WTC11 (cell line): ENCODE measurements at regions not wholly inside any gene's neighbourhood (a gene's known extent, or its start where the extent isn't known, plus 50 kb on each side); places are given as distances from the start of the nearest gene placed in this dataset.

ENCODE experiments used
- CREM ChIP-seq: sonication (generic); formaldehyde crosslinking; IDR thresholded peaks from 2 replicates; pipeline ENCODE4 v1.8.1; 2022; ENCODE audit warnings: mild to moderate bottlenecking, missing genetic modification reagents, moderate library complexity
- FOXJ3 ChIP-seq: sonication (generic); formaldehyde crosslinking; IDR thresholded peaks from 2 replicates; pipeline ENCODE4 v1.9.0; 2021; ENCODE audit warnings: missing genetic modification reagents, mild to moderate bottlenecking, borderline replicate concordance
- FOXP4 ChIP-seq: sonication (generic); formaldehyde crosslinking; IDR thresholded peaks from 2 replicates; pipeline ENCODE4 v1.8.0; 2022; ENCODE audit warnings: mild to moderate bottlenecking, missing genetic modification reagents
- SP1 ChIP-seq: sonication (generic); formaldehyde crosslinking; conservative IDR thresholded peaks from 2 replicates; pipeline ENCODE4 v1.8.1; 2022; ENCODE audit warnings: missing genetic modification reagents
- TCF7 ChIP-seq: sonication (generic); formaldehyde crosslinking; IDR thresholded peaks from 2 replicates; pipeline ENCODE4 v1.8.0; 2022; ENCODE audit warnings: mild to moderate bottlenecking, low read depth, missing genetic modification reagents, moderate library complexity
- USF1 ChIP-seq: sonication (generic); formaldehyde crosslinking; IDR thresholded peaks from 2 replicates; pipeline ENCODE4 v1.8.0; 2022; ENCODE audit warnings: mild to moderate bottlenecking, missing genetic modification reagents
- TF ChIP-seq, protein P1 (sequence below): fragments of 200-600 bp; IDR thresholded peaks from 2 replicates; pipeline ENCODE4 v1.8.0; 2022; ENCODE audit warnings: antibody characterized with exemption
- TF ChIP-seq, protein P2 (sequence below): sonication (generic); formaldehyde crosslinking; IDR thresholded peaks from 2 replicates; pipeline ENCODE4 v1.8.1; 2022; ENCODE audit warnings: low read depth, mild to moderate bottlenecking, moderate library complexity, missing genetic modification reagents, borderline replicate concordance
- TF ChIP-seq, protein P3 (sequence below): sonication (generic); formaldehyde crosslinking; IDR thresholded peaks from 2 replicates; pipeline ENCODE4 v1.8.0; 2023; ENCODE audit warnings: missing genetic modification reagents, mild to moderate bottlenecking, borderline replicate concordance

GRCh38 chr6:134823710-134824034, 126.2 kb downstream of the ALDH8A1 start:
- TF ChIP-seq SP1 (CRISPR knock-in tag) (no peak), FOXP4 (no peak), CREM (CRISPR knock-in tag) (no peak), FOXJ3 (no peak), TCF7 (CRISPR knock-in tag) (no peak), USF1 (no peak)
- TF ChIP-seq, protein P1, sequence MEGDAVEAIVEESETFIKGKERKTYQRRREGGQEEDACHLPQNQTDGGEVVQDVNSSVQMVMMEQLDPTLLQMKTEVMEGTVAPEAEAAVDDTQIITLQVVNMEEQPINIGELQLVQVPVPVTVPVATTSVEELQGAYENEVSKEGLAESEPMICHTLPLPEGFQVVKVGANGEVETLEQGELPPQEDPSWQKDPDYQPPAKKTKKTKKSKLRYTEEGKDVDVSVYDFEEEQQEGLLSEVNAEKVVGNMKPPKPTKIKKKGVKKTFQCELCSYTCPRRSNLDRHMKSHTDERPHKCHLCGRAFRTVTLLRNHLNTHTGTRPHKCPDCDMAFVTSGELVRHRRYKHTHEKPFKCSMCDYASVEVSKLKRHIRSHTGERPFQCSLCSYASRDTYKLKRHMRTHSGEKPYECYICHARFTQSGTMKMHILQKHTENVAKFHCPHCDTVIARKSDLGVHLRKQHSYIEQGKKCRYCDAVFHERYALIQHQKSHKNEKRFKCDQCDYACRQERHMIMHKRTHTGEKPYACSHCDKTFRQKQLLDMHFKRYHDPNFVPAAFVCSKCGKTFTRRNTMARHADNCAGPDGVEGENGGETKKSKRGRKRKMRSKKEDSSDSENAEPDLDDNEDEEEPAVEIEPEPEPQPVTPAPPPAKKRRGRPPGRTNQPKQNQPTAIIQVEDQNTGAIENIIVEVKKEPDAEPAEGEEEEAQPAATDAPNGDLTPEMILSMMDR, result no peak
- TF ChIP-seq, protein P2, sequence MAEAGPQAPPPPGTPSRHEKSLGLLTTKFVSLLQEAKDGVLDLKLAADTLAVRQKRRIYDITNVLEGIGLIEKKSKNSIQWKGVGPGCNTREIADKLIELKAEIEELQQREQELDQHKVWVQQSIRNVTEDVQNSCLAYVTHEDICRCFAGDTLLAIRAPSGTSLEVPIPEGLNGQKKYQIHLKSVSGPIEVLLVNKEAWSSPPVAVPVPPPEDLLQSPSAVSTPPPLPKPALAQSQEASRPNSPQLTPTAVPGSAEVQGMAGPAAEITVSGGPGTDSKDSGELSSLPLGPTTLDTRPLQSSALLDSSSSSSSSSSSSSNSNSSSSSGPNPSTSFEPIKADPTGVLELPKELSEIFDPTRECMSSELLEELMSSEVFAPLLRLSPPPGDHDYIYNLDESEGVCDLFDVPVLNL (CRISPR knock-in tag), result no peak
- TF ChIP-seq, protein P3, sequence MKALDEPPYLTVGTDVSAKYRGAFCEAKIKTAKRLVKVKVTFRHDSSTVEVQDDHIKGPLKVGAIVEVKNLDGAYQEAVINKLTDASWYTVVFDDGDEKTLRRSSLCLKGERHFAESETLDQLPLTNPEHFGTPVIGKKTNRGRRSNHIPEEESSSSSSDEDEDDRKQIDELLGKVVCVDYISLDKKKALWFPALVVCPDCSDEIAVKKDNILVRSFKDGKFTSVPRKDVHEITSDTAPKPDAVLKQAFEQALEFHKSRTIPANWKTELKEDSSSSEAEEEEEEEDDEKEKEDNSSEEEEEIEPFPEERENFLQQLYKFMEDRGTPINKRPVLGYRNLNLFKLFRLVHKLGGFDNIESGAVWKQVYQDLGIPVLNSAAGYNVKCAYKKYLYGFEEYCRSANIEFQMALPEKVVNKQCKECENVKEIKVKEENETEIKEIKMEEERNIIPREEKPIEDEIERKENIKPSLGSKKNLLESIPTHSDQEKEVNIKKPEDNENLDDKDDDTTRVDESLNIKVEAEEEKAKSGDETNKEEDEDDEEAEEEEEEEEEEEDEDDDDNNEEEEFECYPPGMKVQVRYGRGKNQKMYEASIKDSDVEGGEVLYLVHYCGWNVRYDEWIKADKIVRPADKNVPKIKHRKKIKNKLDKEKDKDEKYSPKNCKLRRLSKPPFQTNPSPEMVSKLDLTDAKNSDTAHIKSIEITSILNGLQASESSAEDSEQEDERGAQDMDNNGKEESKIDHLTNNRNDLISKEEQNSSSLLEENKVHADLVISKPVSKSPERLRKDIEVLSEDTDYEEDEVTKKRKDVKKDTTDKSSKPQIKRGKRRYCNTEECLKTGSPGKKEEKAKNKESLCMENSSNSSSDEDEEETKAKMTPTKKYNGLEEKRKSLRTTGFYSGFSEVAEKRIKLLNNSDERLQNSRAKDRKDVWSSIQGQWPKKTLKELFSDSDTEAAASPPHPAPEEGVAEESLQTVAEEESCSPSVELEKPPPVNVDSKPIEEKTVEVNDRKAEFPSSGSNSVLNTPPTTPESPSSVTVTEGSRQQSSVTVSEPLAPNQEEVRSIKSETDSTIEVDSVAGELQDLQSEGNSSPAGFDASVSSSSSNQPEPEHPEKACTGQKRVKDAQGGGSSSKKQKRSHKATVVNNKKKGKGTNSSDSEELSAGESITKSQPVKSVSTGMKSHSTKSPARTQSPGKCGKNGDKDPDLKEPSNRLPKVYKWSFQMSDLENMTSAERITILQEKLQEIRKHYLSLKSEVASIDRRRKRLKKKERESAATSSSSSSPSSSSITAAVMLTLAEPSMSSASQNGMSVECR, result no peak
